Limb (tissue), 2 donors: ENCODE measurements at regions not wholly inside any gene's neighbourhood (a gene's known extent, or its start where the extent isn't known, plus 50 kb on each side); places are given as distances from the start of the nearest gene placed in this dataset.

ENCODE experiments used
- DNase-seq, 2 donors: peaks; one replicate each; pipeline ENCODE4 v3.0.0-alpha.2; 2016; ENCODE audit errors: extremely low spot score in 2 of 2

DNA sequence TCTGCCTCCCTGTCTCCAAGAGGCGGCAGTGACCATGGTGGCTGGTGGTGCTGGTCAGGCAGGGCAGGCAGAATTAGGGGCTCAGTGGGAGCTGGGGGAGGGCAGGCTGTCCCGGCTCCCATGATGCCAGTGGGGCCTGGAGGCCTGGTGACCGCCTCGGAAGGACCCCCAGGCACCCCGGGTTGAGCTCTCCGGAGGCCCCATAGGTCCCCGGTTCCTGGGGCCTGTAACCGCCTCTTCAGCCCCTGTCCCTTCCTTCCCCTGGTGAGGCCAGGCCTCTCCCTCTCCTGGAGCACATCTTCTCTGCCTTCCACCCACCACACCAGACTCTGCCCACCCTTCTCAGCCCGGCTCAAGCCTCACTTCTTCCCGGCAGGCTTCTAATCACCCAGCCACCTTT lies 117.7 kb upstream of the GSC start:
- no peak for DNase-seq

DNA sequence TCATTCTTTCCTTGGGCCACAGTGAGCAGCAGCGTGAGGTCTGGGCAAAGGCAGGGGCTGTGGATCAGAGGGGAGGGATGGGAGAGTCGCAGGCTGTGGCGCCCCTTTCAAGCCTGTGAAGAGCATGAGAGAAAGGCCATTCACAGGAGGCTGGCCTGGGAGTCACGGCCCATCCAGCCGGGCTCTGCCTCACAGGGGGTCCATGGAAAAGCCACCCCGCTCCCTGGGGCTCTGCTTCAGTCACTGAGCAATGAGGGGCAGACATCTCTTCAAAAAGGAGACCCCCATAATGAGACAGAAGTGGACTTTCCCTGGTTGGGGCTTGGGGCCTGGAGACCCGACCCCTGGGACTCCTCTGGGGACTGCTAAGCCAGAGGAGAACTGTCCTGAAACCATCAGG lies 117.0 kb upstream of the GSC start:
- no peak for DNase-seq

DNA sequence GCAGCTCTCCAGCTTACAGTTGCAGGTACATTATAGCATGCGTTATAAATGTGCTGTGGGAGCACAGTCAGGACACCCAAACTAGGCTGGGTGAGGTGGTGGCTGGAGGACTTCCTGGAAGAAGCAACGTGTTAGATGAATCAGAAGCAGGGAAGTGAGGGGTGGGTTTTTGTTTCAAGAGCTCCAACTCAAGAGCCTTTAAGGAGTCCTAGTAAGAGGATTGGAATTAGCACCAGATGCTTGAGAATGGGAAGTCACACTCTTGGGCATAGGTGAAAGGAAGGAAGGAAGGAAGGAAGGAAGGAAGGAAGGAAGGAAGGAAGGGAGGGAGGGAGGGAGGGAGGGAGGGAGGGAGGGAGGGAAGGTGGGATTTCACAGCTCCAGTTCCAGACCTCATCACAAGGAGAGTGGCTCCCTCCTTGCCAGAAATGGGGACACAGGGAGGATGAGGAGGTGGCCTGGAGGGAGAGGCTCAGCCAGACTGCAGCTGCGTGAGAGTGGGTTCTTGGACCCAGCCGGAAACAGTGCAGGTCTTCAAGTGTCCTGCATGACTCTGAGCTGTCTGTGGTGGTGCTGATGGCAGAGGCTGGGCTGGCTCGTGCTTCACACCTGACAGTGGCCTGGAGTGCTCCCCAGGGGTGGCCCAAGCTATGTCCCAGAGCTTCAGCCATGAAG lies 115.7 kb upstream of the GSC start:
- no peak for DNase-seq

DNA sequence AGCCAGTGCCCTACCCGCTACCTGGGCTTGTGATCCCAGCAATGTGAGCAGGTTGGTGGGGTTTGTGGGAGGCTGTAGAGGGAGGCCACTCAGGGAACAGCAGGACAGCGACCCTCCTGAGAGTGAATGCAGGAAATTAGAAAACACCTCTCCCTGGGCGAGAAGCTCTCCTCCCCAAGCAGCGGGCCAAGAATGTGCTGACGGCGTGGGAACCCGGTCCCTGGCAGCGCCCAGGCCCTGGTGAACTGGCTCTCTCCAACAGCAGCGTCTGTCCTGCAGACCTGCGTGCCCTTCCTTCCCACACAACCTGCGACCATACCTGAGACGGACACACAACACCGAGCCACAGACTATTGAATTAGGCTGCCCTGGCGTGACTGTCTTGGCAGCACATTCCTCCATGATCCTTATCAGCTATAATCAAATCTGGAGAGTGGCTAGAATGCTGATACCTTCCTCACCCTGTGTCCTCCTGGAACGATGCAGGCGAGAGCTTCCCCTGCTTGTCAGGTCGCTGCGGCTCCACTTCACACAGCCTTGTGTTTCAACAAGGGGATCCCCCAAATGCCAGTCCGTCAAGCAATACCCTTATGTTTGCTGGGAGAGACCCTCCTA lies 114.8 kb upstream of the GSC start:
- no peak for DNase-seq

DNA sequence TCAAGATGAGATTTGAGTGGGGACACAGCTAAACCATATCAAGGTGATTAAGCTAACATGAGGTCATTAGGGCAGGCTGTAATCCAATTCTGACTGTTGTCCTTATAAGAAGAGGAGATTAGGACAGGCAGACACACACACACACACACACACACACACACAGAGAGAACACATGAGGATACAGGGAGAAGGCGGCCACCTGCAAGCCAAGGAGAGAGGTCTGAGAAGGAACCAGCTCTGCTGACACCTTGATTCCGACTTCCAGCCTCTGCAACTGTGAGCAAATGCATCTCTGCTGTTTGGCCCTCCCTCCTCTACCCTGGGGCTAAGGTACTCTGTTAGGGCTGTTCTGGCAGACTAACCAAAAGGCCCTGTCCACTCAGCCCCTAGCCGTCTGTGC lies 112.5 kb upstream of the GSC start:
- DNase-seq: no peak

DNA sequence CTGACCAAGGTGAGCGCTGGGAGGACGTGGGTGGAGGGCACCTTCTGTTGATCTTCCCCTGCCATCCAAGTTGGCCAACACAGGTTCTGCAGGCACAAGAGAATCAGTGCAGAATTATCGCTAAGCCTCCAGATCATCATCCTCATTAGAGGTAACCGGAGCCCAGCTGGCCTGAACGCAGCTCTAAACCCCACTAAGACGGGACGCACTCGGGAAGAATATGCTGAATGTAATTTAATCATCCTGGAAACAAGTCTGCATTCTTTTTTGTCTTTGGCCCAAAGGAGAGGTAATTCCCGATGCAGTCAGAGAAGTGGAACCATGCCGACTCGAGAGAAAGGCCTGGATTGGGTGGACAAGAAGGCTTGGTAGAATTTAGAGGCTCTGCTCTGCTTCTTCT lies 111.0 kb upstream of the GSC start:
- peak in 1 of 2 donors; percentile 18 for DNase-seq

DNA sequence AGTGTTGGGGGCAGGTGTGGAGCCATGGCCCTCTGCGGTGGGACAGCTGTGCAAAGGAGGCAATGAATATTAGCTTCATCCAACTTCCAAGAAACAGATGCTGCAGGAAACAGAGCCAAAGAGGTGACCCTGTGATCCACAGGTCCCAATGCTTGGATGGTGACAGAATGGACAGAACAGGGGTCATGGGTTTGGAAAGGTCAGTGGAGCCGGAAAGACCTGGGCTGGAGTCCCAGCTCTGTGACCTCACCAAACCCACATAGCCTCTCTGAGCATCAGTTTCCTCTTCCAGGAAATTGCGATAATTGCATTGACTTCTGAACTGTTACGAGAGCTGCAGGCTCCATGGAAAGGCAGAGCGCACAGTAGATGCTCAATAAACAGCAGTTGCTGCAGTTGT lies 110.2 kb upstream of the GSC start:
- DNase-seq: no peak

DNA sequence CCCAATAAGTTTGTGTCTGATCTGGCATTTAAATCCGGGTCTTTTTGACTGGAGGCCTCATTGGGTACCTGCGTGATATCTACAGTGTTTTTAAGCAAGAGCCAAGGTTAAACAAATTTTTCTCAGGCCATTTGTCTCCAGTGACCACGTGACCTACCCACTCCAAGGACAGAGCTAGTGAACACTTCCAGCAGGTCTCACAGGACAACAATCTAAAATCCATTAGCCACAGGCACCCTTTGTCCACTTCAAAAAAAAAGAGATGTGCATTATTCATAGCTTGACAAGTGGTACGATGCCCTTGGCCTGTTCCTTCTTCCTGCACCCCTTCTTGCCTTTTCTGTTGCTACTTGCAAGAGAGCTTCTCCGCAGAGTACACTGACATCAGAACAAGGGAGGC lies 109.6 kb upstream of the GSC start:
- no peak for DNase-seq

DNA sequence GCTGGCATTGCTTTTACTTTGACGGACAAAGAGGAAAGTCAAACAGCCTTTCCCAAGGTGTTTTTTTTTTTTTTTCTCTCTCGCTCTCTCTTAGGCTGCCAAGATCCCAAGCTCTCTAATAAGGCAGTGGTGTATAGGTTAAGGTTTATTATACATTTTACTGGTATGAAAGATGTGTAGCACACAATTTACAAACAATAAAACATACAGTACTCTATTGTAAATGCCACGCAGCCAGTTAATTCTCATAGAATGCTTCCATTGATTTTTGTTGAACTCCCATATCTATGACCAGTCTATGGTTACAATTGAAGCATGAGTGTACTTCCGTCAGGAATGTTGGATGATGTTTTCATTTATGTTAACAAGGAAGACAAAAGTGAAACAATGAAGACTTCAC lies 106.4 kb upstream of the GSC start:
- no peak for DNase-seq

DNA sequence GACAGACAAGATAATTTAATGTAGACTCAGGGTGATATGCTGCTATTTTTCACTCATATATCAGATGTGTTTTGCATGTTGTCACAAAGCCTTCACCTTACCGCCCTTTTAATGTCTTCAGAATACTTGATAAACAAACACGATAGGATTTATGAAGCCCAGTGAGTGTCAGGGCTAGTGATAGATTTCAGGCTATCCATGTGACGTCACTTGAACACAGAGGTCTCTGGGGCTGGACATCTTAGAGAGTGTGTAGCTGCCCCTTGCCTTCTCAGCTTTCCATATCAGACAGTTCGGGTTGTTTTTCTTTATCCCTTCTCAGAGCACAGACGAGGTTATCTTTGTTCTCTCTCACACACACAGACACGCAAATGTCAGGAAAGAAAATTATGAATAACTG lies 105.3 kb upstream of the GSC start:
- no peak for DNase-seq

DNA sequence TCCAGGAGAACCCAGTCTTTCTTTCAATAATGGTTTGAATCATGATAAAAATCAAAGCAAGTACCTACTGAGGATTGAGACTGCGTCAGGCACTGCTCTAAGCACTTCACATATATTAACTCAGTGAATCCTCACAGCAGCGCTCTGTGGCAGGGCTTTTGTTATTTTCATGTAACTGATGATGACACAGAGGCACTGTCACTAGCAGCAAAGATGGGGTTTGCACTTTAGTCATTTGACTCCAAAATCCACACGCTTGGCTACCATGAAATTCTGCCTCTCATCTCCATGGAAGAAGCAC lies 98.8 kb upstream of the GSC start:
- DNase-seq: no peak

DNA sequence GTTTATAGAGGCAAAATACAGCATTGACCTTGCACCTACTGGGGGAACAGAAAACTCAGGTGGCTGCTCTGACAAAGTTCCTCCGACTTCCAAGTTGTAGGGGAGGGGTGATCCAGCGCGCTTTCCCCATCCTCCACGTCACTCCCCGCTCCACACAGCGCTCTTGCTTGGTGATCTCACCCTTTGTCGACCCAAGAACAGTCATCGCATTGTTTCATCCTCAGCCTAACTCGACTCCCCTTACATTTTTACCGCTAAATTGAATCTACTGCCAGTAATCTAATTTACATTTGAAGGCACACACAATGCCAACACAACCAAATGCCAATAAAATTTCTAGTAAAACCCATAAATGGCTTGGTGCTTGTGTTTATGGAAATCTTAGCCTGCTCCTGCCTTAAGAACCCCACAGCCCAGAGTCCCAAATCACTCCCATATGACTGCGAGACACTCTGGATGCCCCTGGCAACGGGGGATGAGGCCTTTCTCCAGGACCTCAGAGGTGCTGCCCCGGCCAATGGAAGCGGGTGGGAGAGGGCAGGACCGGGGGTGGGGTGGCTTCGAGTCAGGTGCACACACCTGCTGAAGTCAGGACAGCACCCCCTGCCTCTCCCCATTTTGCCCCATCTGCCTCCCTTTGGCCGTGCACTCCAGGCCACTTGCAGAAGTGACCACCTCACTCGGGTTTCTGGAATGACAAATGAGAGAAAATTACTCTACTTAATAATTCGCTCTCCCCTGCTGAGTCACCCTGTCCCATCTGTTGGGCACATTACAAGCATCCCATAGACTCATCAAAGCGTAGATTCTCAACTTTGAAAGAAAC lies 98.2 kb upstream of the GSC start:
- peak; percentile 35 to 51 for DNase-seq

DNA sequence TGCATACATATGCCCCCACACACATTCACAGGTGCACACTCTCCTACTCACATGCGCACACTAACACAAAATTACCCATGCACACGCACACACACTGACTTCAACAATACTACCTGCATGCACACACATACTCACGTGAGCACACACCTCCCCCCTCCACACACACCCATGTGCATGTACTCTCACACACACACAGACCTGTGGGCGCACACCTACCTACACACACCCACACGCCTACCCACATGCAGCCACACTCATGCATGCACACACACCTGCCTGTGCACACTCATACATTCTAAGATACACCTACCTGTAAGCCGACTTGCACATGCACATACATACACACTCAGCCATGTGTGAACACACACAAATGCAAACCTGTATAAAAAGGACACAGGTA lies 97.3 kb upstream of the GSC start:
- no peak for DNase-seq

DNA sequence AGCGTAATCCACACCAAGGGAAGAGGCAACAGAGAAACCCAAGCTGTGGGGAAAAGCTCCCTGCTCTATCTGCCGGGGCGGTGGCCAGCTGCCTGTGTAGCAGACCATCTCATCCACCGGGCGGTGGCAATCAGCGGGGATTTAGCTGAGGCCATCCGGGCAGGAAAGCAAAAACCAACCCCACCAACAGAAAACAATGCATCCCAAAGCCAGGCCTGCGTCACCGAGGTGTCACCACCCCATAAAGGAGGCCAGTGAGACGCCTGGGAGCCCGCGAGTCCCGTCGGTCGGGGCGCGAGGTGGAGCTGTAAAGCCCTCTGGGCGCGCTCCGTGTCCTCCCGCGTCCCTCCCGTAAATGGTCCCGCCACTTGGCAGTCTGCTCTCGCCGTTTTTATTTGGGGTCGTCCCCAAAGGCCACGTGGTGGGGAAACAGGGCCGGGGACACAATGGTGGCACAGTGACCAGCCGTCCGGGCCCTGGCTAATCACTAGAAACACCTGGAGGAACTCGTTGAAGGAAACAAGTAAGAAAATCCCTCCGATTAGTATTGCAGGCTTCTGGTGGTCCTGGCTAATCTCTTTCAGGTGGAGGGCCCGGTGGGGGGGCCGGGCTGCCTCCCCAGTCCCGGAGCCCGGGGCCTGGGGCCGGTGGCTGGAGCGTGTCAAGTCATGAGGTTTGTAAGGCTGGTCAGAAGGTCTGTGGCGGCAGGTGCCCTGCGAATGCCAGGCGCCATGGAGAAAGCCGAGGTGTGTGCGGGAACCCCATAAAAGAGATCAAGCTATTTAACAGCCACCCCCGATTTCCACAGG lies 94.7 kb upstream of the GSC start:
- peak in 1 of 2 donors; percentile 50 for DNase-seq

DNA sequence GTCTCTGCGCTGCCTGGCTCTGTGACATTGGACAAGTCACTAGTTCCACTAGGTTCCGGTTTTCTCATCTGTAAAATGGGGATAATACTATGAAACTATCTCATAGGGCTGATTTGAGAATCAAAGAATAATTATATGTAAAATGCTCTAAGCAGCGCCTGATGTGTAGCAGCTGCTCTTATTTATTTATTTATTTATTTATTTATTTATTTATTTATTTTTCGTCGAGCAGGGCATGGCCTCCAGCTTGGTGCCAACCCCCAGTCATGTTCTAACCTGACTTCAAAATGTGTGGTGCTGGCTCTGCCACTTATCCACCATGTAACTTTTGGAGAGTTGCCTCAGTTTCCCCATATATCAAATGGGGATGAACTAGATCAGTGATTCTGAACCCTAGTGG lies 93.5 kb upstream of the GSC start:
- no peak for DNase-seq

DNA sequence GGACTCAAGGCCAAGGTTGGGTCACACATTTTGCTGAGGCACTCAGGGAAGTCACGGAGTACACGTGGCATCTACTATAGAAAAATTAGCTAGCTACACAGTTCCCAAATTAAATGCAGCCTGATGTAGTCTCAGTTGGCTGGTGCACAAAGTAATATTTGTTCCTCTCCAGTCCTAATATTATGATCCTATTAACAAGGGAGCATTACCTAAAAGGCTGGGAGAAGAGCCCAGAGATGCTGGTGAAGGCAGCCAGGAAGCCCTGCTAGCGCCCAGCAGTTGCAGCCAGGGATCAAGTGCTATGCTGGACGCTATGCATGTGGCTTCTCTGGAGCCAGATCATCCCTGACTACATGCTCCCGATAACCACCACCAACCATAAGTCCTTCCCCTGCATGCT lies 88.0 kb upstream of the GSC start:
- DNase-seq: no peak

DNA sequence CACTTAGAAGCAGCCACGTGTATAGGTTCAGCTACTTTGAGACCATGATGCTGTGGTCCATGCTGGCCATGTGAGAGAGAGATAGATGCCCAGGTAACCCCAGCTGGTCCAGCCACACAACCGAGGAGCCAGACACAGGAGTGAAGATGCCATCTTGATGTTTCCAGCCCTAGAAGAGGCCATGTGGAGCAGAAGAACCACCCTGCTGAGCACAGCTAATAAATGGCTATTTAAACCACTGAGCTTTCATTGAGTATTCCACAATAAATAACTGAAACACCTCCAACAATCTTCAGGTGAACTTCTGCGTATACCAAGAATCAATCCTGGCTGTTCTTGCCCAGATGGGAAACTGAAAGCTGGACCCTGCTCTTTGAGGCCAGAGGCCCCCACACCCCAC lies 84.0 kb upstream of the GSC start:
- DNase-seq: no peak

DNA sequence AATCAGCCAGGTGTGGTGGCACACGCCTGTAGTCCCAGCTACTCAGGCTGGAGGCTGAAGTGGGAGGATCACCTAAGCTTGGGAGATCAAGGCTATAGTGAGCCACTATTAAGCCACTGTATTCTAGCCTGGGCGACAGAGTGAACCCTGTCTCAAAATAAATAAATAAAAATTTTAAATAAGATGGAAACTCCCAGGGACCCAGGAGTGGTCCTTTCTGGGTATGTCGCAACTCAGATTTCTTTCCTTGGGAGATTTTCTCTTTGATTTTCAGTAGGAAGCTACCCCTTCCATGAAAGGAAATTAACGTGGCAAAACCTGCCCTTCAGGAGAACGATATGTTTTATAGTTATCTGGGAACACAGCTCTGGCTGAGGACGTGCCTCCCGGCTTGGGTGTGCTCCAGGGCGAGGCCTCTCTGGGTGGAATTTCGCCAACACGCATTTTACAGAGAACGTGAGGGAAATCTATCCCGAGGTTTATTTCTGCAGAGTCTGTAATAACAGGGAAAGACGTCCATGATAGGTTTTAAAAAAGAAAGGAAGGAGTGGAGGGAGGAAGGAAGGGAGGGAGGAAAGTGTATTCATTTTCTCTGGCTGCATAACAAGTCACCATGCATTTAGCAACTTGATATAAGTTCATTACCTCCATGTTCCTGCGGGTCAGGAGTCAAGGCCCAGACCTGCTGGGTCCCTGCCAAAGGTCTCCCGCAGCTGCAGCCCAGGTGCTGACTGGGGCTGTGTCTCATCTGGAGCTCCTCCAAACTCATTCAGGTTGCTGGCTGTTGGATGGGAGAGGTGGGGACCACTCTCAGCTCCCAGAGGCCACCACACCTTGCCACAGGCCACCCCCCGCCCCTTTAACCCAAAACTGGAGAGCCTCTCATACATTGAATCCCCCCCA lies 80.6 kb upstream of the GSC start:
- DNase-seq: peak; percentile 35 to 41

DNA sequence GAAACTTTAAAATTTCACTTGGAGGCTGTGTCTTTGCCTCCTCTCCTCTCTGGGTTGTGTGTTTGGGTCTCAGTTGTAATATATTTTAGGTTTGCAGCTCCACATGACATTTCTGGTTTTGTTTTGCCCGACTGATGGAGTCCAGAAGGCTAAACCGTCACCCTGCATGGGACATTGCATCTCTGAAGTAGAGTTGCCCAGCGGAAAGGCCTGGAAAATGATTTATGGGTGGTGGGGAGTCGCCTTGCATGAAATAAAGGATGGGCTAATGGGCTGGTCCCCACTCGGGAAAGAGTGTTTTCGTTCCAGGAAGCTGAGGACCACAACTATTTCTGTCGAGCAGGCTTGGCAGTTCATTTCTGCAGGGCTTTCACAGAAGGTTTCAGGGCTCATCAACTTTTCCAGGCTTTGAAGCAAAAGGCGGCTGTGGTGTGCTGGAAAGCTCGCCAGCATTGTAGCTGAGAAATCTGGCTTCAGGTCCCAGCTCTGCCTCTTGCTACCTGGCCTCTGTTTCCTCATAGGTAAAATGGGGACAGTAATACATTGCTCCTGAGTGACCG lies 74.8 kb upstream of the GSC start:
- DNase-seq: peak; percentile 20 to 47

DNA sequence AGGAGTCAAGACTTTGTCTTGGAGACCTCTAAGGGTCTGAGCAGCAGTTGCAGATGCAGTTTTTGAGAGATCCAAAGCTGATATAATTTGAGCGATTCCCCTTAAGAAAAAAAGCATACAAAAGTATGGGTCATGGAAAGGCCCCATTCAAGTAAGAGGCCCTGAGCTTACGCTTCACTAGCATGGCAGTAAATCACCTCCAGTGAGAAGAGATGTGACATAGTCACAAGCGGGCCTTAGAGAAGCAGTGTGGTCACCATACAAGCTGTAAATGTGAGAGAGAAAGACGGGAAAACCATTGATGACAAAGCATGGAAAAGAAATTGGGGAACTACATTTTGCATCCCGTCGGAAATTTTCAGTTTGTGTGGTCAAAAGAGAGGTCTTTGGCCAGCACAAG lies 70.6 kb upstream of the GSC start:
- DNase-seq: no peak

DNA sequence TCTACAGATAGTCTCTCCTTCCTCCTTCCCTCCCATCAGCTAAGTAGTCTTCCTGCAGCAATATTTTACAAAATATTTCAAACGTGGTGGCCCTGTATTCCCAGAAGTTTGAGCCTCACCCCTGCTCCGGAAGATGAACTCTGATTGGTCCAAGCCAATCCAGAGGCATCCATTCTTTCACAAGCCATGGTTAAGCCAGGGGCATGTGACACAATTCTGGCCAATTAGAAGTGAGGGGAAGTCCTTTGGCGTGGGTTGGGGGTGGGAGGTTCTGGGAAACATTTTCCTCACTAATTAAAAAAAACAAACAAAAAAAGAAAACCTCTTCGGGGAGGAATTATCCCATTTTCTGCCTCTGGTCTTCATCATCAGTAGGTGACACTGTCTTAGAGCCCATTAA lies 69.4 kb upstream of the GSC start:
- DNase-seq: no peak
